Forelimb muscle (tissue), 1 donor: ENCODE measurements at regions not wholly inside any gene's neighbourhood (a gene's known extent, or its start where the extent isn't known, plus 50 kb on each side); places are given as distances from the start of the nearest gene placed in this dataset.
"Not testable (repeated sequence)": the region's sequence is repeated elsewhere in the genome, so short reads cannot be mapped to it uniquely, and the experiment has no call there.

ENCODE experiments used
- DNase-seq: peaks from one replicate; pipeline ENCODE4 v3.0.0-alpha.2; 2013; ENCODE audit warnings: low read depth

- DNase-seq: not testable (repeated sequence)
These were observed 94.5 kb upstream of the RAB4A start for GRCh38 chr1:229176457-229176856.

DNA sequence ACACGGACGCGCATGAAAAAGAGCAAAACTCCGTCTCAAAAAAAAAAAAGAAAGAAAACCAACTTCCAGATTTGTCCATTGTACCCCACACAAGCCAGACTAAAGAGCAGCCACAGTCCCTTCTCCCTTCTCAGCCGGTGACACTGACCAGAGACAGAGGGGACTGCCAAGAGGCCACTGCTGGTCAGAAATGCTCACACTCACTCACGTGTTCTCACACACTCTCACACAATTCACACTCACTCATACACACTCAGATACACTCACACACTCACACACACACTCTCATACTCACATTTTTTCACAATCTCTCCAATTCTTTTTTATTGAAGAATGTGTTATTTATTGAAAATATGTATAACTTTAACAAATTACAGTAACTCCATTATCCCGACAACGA lies 90.8 kb upstream of the RAB4A start:
- no peak for DNase-seq

- no peak for DNase-seq
These were observed 89.5 kb upstream of the RAB4A start for GRCh38 chr1:229181419-229181818.

DNA sequence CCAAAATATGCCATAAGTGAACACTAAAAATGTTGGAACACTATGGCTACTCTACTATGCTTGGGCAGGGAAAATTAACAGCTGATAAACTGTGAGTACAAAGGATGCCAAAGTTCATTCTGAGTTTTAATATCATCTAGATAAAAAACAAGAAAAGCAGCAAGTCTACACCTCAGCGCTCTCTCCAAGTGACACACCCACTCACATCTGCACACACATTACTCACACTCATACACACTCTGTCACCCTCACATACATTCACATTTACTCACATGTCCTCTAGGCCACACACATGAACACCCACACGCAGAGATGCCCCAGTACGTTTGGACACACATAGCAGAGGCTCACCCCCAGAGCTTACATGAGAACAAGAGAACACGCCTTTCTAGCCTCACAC lies 87.3 kb upstream of the RAB4A start:
- no peak for DNase-seq

DNA sequence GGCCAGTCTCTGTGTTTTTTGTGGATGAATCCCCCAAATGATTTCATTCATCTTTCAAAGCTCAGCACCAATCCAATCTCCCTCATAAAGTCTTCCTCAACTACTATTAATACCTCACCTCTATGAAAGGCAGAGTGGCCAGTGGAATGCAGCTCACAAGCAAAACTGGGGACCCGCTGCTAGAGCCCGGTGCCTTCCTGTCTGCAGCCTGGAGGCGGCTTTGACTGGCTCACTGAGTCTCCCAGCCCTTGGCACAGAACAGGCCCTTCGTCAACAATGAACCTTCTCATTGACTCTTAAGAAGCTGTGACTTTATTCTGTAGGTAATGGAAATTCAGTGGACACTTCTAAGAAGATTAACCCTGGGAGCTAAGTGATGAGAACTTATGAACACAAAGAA lies 86.8 kb upstream of the RAB4A start:
- DNase-seq: no peak

DNA sequence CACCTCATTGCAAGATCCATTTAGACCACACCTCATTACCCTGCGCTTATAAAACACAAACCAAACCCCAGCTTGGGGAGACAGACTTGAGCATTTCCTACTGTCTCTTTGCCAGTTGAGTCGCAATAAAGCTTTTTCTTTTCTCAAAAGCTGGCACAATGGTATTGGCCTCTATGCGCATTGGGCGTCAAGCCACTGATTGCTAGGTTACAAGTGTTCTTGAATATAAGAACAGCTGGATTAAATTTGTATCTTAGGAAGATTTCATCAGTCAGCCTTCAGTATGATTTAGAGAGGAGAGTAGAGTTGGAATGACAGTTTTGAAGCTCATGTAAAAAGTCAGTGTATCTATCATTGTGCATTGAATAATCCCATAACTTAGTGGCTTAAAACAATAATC lies 84.9 kb upstream of the RAB4A start:
- DNase-seq: no peak

DNA sequence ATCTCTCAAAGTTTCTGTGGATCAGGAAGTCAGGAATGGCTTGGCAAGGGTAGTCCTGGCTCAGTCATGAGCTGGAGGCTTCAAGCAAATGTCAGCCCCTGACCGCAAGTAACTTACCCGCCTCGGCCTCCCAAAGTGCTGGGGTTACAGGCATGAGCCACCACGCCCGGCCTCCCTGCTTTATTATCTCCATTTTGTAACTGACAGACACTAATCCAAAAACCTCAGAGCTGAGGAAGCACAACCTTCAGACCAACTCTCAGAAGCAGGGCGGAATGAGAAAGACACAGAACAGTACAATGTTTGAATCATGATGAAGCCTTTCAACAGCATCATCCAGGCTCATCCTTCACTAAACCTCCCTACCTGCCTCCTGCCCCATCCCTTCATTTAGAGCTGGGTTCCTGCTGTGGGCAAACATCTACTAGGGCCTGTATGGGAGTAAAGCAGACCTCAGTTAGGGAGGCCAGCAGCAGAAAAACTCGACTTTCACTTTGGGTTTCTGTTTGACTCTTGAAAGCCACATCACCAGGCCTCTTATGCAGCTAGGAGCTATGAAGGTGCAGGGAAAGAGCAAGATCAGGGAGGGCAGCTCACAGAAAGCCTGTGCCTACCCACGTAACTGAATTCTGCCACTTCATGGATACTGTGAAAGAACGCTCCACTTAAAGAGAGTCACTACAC lies 84.4 kb upstream of the RAB4A start:
- no peak for DNase-seq

- no peak for DNase-seq
These were observed 80.8 kb upstream of the RAB4A start for GRCh38 chr1:229190057-229190575.

DNA sequence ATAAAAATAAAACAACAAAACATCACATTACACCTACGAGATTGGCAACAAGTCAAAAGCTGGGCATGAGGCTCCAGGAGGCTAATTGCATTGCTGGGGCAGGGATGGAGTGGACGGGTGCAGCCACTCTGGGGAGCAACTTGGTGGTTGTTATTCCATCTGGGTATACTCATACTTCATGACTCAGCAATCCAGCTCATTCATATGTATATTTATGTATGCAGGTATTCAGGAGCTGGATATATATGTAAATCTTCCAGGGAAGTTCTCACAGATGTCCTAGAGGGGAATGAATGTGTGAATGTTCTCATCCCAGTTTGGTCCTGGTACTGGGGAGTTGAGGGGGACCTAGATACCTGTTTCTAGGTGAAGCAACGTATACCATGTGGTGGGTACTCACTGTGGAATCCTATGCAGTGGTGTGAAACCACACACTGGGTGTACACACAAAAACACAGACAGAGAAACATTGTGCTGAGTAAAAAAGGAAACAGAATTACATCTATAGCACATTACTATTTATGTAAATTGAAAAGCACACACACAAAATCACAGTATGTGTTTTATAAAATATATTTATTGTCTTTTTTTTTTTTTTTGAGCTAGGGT lies 79.7 kb upstream of the RAB4A start:
- no peak for DNase-seq

DNA sequence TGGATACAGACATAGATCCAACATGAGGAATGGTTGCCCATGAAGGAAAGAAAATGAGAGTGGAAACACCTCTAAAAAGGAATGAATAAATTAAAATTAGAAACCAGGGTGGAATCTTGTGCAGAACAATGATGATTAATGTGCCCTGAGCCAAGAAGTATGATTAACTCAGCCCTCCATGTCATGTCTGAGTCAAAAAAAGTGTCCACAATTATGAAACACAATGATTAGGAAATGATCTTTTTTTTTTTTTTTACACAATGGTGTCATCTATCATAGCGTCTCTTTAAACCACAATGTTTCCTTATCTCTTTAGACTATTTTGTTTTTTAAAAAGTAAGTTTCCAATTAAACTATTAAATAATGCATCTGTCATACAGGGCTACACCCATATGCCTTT lies 78.9 kb upstream of the RAB4A start:
- DNase-seq: no peak

- DNase-seq: no peak
These were observed 78.1 kb upstream of the RAB4A start for GRCh38 chr1:229192853-229193252.

DNA sequence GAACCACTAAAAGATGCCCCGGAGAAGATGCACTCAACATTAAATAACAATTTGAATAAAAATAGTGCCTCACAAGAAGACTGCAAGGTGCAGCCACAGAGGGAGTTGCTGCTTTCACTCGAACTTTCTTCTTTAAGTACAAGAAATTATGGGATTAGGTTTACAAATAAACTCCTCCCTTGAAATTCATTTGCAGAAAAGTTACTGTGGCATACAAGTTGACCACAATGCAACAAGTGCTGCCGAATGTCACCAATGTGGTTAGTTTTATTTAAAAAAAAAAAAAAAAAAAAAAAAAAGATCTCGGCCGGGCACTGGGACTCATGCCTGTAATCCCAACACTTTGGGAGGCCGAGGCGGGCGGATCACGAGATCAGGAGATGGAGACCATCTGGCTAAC lies 76.8 kb upstream of the RAB4A start:
- DNase-seq: no peak

DNA sequence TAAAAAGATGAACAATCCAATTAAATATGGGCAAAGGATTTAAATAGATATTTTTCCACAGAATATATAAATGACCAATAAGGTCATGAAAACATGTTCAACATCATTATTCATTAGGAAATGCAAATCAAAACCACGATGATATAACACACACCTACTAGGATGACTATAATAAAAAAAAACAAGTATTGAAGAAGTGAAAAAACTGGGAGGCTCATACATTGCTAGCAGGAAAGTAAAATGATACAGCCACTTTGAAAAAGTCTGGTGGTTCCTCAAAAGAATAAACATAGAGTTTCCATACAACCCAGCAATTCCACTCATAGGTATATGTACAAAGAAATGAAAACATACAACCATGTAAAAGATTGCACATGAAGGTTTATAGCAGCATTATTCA lies 75.7 kb upstream of the RAB4A start:
- no peak for DNase-seq

- DNase-seq: no peak
These were observed 74.3 kb upstream of the RAB4A start for GRCh38 chr1:229196404-229197264.

DNA sequence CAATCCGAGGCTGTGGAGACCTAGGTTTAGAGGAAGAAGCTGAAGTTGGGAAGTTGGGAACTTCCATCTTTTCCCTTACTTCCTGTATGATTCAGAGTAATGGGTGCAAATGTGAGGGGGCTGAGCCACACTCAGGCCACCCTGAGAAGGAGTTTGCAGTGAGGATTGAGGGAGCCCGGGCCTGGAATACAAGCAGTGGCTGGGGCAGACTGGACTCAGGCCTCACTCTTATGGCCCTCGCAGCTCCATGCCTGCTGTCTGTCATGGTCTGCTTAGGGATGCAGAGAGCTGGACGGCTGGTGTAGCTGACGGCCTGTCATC lies 73.7 kb upstream of the RAB4A start:
- no peak for DNase-seq

- no peak for DNase-seq
These were observed 71.4 kb upstream of the RAB4A start for GRCh38 chr1:229199261-229200243.

DNA sequence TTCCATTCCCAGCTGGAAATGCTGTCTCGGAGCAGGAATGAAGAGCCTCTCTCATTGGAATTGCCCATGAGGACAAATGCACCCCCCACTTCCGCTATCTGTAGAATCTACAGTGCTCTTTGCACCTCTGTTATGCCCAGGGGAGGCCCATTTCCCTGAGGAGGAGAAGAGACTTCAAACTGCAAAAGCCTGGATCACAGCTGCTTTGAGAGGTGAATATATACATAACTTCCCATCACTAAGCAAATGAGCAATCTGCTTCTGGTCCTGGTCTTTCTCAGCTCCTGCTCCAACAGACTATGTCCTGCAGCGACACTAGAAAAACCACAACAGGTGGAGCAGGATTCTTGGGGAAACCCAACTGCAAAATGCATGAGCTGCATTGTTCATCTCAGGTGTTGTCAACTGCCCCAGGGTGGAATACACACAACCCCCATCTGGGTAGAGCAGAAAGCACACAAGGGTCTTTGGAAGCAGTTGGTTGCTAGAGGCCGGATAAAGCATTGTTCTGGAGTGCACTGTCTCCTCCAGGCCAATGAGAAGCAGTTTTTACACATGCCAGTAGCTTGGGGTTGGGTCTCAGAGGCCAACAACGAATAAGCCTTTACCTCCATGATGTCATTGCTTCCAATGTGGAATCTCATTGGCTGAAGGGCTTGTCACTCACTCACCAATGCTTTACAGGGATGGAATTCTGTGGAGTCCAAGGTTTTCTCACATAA lies 67.7 kb upstream of the RAB4A start:
- DNase-seq: peak; percentile 77

DNA sequence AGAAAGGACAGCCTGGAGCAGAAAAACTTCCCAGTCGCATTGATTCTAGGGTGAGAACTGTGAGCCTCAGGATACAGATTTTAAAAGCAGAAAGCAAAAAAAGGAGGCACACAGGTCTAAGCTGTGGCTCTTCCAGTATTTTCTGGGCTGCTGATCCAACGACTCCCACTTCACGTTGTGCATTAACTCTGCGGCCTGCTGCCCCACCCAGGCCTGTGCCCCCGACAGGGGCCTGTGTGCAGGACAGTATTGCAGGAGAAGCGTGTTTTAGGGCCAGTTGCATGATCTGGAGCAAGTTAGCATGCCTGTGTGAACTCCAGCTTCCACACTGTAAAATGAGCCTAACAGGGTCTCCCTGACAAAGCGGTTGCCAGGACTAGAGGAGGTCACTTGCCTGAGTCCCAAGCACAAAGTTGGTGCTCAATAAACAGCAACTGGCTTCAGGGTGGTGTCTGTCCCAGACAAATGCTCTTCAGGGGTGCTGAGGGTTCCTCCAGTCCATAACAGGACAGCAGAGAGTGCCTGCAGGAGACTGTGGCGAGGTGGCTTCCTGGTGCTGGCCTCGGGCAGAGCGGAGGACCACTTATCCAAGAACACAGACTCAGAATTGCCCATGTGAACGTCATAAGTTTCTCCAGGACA lies 66.8 kb upstream of the RAB4A start:
- DNase-seq: no peak

DNA sequence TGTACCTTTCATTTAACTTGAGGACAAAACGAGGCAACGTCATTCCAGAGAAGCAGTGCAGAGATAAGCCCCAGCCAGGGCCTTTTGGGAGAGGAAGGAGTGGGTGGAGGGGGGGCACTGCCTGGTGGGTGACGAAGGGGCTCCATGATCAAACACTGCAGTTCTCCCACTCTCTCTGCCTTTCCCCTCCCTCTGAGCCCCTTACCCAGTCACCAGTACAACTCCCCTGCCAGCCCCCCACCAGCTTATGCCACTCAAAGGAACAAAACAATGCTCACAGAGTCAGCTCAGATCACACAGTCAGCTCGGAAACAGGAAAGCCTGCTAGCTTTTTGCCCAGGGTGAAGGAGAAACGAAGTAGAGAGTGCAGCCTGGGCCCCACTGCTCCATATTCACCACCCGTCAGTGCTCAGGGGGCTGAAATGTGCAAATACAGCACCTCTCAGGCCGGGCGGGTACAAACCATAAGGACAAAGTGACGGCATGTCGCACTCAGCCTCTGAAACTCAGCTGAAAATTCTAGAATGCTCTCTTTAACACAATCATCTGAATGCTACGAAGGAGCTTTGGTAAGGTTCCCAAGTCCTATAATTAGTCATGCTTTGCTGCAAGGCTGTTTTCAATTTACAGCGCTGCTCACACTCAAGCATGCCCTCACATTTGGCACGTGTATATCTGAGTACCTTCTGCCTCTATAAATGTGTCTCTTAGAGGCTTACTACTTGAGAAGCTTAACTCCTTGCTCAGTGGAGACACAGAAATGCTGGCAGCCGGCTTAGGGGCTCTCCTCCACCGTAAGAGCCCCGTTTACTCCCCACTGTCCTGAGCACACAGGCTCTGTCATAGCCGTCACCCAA lies 65.8 kb upstream of the RAB4A start:
- no peak for DNase-seq

GRCh38 chr1:229205854-229206253 lies 65.1 kb upstream of the RAB4A start:
- no peak for DNase-seq
